Mucosa of stomach (tissue), 1 donor: ENCODE measurements at regions not wholly inside any gene's neighbourhood (a gene's known extent, or its start where the extent isn't known, plus 50 kb on each side); places are given as distances from the start of the nearest gene placed in this dataset.
"Not testable (repeated sequence)": the region's sequence is repeated elsewhere in the genome, so short reads cannot be mapped to it uniquely, and the experiment has no call there.

Experiments
- H3K27me3 ChIP-seq: one replicate; pipeline ENCODE4 v1.7.0; 2013; ENCODE audit warnings: mild to moderate bottlenecking, low read length; ENCODE audit not compliant: control insufficient read depth, insufficient read depth
- H3K36me3 ChIP-seq: one replicate; pipeline ENCODE4 v1.7.0; 2013; ENCODE audit warnings: low read length; ENCODE audit not compliant: control insufficient read depth, insufficient read depth
- H3K4me1 ChIP-seq: one replicate; pipeline ENCODE4 v1.7.0; 2013; ENCODE audit warnings: mild to moderate bottlenecking, low read length; ENCODE audit not compliant: control insufficient read depth, insufficient read depth
- H3K4me3 ChIP-seq: one replicate; pipeline ENCODE4 v1.7.0; 2013; ENCODE audit warnings: low read length
- H3K9ac ChIP-seq: one replicate; pipeline ENCODE4 v1.7.0; 2013; ENCODE audit warnings: mild to moderate bottlenecking, low read length, moderate library complexity
- H3K9me3 ChIP-seq: one replicate; pipeline ENCODE4 v1.7.0; 2013; ENCODE audit warnings: mild to moderate bottlenecking, low read length, moderate library complexity; ENCODE audit not compliant: control insufficient read depth
- donor health status: Pancreatic carcinoma.

DNA sequence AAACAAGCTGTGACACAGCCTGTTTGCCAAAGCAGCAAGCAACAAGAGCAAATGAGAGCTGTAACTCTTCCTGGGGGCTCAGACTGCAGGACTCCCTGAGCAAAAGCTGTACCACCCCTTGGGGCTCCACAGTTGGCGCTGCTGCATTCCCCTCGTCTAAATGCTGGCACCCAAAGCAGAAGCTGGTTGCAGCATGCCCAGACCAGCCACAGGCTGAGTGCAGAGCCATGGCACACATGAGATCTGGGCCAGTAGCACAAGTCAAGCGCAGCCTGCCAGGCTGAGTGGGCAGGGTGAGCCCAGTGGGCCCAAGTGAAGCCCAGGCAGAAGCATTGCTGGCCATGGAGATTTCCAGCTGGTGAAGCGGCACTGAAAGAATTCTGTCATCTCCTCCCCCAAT, 157.3 kb upstream of the GRAMD2B start:
- no peaks in the 10 kb centered on the region for H3K36me3 ChIP-seq
- H3K9me3 ChIP-seq: no peaks in the 10 kb centered on the region
- H3K27me3 ChIP-seq: no peaks in the 10 kb centered on the region
- no peak overlapping the region for H3K9ac ChIP-seq
- H3K4me1 ChIP-seq: no peaks in the 10 kb centered on the region
- no peak overlapping the region for H3K4me3 ChIP-seq

DNA sequence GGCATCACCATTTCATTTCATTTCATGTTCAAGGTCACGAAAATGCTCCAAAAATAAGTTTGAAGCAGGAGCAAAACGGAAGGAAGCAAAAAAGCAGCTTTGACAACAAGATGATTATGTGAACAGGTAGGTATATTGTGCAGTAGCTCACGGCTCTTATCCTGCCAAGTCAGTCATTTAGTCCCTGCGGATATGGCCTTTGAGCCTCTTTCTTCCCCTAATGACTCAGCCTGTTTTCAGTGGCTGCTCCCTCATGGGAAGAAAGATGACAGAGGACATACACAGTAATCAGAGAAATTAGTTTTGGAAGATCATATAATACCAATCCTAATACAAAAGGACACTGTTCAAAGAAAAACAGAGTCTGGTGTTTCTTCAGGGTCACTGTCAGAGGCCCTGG, 155.8 kb upstream of the GRAMD2B start:
- Histone ChIP-seq H3K36me3 (no peaks in the 10 kb centered on the region), H3K27me3 (no peaks in the 10 kb centered on the region), H3K9me3 (no peaks in the 10 kb centered on the region), H3K4me3 (no peak overlapping the region), H3K4me1 (no peaks in the 10 kb centered on the region), H3K9ac (no peak overlapping the region)

DNA sequence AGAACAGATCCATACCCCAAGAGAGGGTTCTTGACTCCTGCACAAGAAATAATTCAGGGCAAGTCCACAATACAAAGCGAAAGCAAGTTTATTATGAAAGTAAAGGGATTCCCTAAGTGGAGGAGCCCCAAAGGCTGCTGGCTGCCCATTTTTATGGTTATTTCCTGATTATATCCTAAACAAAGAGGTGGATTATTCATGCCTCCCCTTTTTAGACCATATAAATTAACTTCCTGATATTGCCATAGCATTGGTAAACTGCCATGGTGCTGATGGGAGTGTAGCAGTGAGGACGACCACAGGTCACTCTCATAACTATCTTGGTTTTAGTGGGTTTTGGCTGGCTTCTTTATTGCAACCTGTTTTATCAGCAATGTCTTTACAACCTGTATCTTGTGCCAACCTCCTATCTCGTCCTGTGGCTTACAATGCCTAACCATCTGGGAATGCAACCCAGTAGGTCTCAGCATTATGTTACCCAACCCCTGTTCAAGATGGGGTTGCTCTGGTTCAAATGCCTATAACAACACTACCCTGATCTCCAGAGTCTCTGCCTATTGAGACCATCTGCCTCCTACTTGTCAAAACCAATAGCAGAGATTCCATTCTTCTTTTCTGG, 154.4 kb upstream of the GRAMD2B start:
- H3K4me3 ChIP-seq: no peak overlapping the region
- no peaks in the 10 kb centered on the region for H3K9me3 ChIP-seq
- no peaks in the 10 kb centered on the region for H3K4me1 ChIP-seq
- no peaks in the 10 kb centered on the region for H3K27me3 ChIP-seq
- no peak overlapping the region for H3K9ac ChIP-seq
- H3K36me3 ChIP-seq: no peaks in the 10 kb centered on the region

DNA sequence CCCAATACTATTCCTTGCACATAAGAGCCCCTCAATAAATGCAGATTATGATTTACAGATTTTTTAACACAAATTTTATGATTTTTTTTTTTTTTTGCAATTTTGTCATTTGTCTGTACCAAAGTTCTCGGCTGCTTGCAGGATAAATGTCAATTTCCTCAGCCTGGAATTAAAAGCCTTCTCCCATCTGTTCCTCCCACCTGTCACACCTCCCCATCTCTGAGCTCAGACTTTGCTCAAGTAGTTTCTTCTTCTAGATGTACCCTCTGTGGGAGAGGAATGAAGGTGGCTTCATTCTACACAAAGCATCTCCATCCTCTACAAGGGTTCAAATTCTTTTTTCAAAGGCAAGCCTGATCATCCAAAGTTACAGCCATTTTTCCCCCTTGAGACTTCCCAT, 153.7 kb upstream of the GRAMD2B start:
- Histone ChIP-seq H3K4me1 (no peaks in the 10 kb centered on the region), H3K36me3 (no peaks in the 10 kb centered on the region), H3K9ac (no peak overlapping the region), H3K9me3 (no peaks in the 10 kb centered on the region), H3K4me3 (no peak overlapping the region), H3K27me3 (no peaks in the 10 kb centered on the region)

DNA sequence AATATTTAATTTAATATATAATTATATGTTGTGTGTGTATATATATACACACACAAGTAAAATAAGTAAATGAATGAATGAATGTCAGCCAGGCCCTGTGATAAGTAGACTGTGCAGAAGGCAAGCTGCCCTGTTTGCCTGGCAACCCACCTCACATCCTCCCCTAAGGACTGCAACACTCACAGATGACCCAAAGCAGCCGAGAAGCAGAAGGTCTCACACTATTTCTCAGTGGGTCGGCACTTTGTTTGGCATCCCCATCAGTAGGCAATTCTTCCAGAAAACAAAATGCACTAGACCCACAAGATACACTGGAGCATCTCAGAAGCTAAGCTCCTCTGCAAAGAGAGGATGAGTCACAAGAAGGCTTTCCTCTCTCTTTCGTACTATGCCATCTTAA, 152.1 kb upstream of the GRAMD2B start:
- no peak overlapping the region for H3K9ac ChIP-seq
- no peaks in the 10 kb centered on the region for H3K9me3 ChIP-seq
- no peaks in the 10 kb centered on the region for H3K27me3 ChIP-seq
- no peak overlapping the region for H3K4me3 ChIP-seq
- H3K36me3 ChIP-seq: no peaks in the 10 kb centered on the region
- no peaks in the 10 kb centered on the region for H3K4me1 ChIP-seq

DNA sequence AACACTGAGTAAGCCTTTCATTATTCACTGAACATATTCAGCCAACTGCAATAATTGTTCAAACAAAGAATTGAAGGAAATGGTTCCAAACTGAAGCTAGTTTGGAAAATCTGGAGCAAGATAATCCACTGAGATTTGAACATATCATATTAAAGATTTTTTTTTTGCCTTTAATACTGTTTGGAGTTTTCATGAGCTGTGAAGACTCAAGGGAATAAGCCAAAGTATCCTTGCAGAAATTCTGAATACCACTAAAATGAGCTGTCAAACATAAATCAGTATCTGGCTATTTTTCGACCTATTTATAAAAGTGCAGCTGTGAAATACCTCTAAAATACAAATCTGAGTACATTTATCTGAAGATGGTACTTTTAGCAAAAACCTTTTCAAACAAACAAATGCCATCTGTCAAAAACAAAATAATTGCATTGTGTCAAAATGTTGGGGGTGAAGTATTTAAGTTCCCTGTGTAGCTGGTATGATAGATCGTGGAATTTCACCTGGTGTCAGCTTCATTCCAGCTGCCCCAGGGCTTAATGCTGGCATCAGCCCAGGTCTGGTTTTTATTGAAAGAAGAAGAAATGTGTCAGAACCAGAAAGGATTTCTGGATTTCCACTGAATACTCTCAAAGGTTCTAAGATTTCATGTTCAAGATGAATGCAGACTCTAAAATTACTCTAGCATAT, 149.0 kb upstream of the GRAMD2B start:
- H3K27me3 ChIP-seq: no peaks in the 10 kb centered on the region
- H3K9ac ChIP-seq: no peak overlapping the region

DNA sequence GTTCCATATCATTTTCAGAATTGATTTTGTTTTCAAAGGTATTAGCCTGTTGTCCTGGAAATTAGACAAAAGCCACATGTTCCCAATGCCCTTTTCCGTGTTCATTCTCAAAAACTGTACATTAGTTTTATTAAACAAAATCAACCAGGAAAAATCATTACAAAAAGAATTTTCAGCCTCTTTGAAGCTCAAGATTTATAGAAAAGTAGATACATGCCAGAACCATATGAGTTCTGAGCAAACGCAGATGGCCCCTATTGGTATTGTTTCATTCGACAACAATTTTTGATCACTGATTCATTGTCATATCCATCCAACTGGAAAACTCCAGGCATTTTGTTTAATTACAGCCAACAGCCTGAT, 148.5 kb upstream of the GRAMD2B start:
- Histone ChIP-seq H3K36me3 (no peaks in the 10 kb centered on the region), H3K9me3 (no peaks in the 10 kb centered on the region), H3K27me3 (no peaks in the 10 kb centered on the region), H3K9ac (no peak overlapping the region), H3K4me1 (no peaks in the 10 kb centered on the region), H3K4me3 (no peak overlapping the region)

More for the DNA sequence above, 149.0 kb upstream of the GRAMD2B start:
- H3K36me3 ChIP-seq: no peaks in the 10 kb centered on the region
- no peak overlapping the region for H3K4me3 ChIP-seq
- no peaks in the 10 kb centered on the region for H3K9me3 ChIP-seq
- H3K4me1 ChIP-seq: no peaks in the 10 kb centered on the region

DNA sequence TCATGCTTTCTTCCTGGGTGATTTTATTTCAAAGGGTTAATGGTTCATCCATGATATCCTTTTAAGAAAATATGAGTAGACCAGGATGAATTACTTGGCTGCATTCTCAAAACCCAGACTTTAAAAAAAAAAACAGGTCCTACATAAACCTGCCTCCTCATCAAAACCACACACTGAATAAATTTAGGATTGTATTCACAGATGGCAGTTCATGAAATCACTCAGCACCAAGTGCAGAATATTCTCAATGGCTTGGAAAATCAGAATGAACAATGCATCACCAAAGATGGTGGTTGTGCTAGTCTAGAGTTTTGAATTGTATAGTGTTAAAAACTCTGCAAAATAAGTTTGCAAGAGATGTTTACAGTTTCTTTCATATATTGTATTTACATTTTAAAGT, 145.4 kb upstream of the GRAMD2B start:
- H3K4me3 ChIP-seq: no peak overlapping the region
- H3K9ac ChIP-seq: no peak overlapping the region
- H3K4me1 ChIP-seq: no peaks in the 10 kb centered on the region
- no peaks in the 10 kb centered on the region for H3K9me3 ChIP-seq
- no peaks in the 10 kb centered on the region for H3K36me3 ChIP-seq
- H3K27me3 ChIP-seq: no peaks in the 10 kb centered on the region

DNA sequence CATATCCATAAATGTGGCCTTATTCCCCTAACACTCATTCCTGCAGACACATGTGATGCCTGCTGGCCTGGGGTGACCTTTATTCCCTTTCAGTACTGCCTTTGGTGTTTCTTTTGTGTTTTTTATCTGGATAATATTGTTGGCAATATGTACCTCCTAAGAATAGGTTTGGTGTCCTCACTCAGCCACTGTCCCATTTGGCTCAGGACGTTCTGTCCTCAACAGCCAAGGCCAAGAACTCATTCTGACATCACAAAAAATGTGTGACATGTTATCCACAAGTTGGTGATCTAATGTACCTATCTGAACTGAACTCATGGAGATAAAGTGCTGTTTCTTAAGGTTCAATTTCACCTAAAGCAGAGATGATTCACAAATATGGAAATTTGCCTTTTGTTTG, 142.9 kb upstream of the GRAMD2B start:
- no peak overlapping the region for H3K4me3 ChIP-seq
- no peaks in the 10 kb centered on the region for H3K4me1 ChIP-seq
- H3K36me3 ChIP-seq: no peaks in the 10 kb centered on the region
- no peak overlapping the region for H3K9ac ChIP-seq
- H3K9me3 ChIP-seq: no peaks in the 10 kb centered on the region
- H3K27me3 ChIP-seq: no peaks in the 10 kb centered on the region

DNA sequence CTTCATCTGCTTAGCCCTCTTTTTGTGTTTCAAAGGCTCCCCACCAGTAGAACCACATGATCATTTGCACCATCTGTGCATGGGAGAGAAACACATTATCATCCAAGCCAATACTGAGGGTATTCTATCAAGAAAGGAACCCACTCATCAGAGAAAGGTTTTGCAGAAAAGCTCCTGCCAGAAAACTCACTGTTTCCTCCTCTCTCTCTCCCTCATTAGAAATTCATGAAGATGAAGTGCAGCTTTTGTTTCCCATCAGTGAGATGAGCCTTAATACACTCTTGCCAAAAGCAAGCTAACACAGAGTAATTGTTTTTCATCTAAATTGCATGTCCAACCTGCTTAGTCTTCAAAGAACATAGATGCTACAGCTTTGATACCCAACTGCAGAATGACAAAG, 142.4 kb upstream of the GRAMD2B start:
- Histone ChIP-seq H3K36me3 (no peaks in the 10 kb centered on the region), H3K9me3 (no peaks in the 10 kb centered on the region), H3K27me3 (no peaks in the 10 kb centered on the region), H3K4me1 (no peaks in the 10 kb centered on the region), H3K4me3 (no peak overlapping the region), H3K9ac (no peak overlapping the region)

DNA sequence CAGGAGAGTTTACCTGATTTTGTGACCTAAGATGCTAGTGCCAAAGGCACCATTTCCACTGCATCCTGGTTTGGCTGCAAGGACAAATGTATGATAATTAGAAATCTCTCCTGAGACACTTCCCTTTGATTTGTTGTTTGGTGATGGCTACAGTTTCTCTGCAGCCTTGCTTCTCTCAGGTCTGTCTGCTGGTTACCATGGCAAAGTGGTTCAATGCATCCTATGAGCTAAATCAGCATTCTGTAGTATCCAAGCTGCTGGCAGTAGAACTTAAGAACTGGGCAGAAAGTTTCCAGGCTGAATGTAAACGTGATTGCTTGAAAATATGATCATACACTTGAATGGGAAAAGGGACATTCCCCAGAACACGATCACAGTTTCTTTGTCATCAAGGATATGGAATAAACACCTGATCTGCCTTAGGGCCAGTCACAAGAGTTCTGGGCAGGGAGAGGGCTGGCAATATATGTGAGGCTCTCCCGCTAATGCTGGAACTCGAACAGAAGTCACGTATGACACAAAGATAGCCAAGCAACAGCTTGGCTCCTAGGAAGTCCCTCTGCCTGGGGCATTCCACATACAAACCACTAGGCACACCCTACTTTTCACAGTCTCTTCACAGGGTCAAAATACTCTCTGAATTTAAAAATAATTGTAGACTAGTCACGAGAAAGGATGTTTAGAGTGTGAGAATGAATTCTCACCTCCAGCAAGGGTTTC, 138.1 kb upstream of the GRAMD2B start:
- Histone ChIP-seq H3K4me3 (no peak overlapping the region), H3K27me3 (no peaks in the 10 kb centered on the region), H3K9ac (no peak overlapping the region), H3K36me3 (no peaks in the 10 kb centered on the region), H3K9me3 (no peaks in the 10 kb centered on the region), H3K4me1 (no peaks in the 10 kb centered on the region)

DNA sequence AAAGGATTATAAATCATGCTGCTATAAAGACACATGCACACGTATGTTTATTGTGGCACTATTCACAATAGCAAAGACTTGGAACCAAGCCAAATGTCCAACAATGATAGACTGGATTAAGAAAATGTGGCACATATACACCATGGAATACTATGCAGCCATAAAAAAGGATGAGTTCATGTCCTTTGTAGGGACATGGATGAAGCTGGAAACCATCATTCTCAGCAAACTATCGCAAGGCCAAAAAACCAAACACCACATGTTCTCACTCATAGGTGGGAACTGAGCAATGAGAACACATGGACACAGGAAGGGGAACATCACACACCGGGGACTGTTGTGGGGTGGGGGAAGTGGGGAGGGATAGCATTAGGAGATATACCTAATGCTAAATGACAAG, 127.1 kb upstream of the GRAMD2B start:
- H3K9ac ChIP-seq, H3K27me3 ChIP-seq, H3K4me3 ChIP-seq, H3K36me3 ChIP-seq, H3K4me1 ChIP-seq, H3K9me3 ChIP-seq: not testable (repeated sequence)
